GM13977 (cell line): ENCODE measurements at regions not wholly inside any gene's neighbourhood (a gene's known extent, or its start where the extent isn't known, plus 50 kb on each side); places are given as distances from the start of the nearest gene placed in this dataset.

Source experiments
- DNase-seq: peaks from one replicate; pipeline ENCODE4 v3.0.0; 2012; ENCODE audit warnings: low spot score
- CTCF ChIP-seq: IDR thresholded peaks from 2 replicates; pipeline ENCODE4 v1.5.1; 2012; ENCODE audit warnings: mild to moderate bottlenecking, control low read depth; ENCODE audit not compliant: insufficient read depth; ENCODE audit errors: extremely low read depth, missing control alignments
- in situ Hi-C: fragments of 300-500 bp; cut with MboI; formaldehyde crosslinking; loops from one replicate; pipeline ENCODE4 v1.12.0; 2022; ENCODE audit warnings: low sequenced_read_pairs, low pct_unique_long_range_greater_than_20kb, mixed read lengths, inconsistent platforms; ENCODE audit not compliant: unreplicated experiment

- TF ChIP-seq CTCF = no peak
- in situ Hi-C loops = no loop called here
- DNase-seq = no peak
Observed at GRCh38 chr15:38062696-38063095, 128.3 kb downstream of the TMCO5A start.

- DNase-seq = no peak
- no peak for TF ChIP-seq CTCF
- in situ Hi-C loops = no loop called here
Observed at GRCh38 chr15:38065721-38066345, 131.4 kb downstream of the TMCO5A start.

- in situ Hi-C loops = no loop called here
- DNase-seq = no peak
- TF ChIP-seq CTCF = no peak
Observed at GRCh38 chr15:38066612-38067011, 132.2 kb downstream of the TMCO5A start.

GRCh38 chr15:38068626-38069391, 134.4 kb downstream of the TMCO5A start:
- no peak for TF ChIP-seq CTCF

GRCh38 chr15:38069511-38070011, 135.1 kb downstream of the TMCO5A start:
- in situ Hi-C loops = no loop called here

More at GRCh38 chr15:38068626-38069391, 134.4 kb downstream of the TMCO5A start:
- in situ Hi-C loops = no loop called here
- peak; percentile 76 for DNase-seq

GRCh38 chr15:38070778-38071177, 136.3 kb downstream of the TMCO5A start:
- in situ Hi-C loops = no loop called here
- TF ChIP-seq CTCF = no peak
- no peak for DNase-seq

More at GRCh38 chr15:38069511-38070011, 135.1 kb downstream of the TMCO5A start:
- no peak for DNase-seq
- TF ChIP-seq CTCF = no peak
